ENCODE measurements at regions not wholly inside any gene's neighbourhood (a gene's known extent, or its start where the extent isn't known, plus 50 kb on each side); places are given as distances from the start of the nearest gene placed in this dataset.

- TF ChIP-seq MYC (IDR thresholded peaks at IDR 0.05; ENCODE audit: low read depth, low read length) = no peak
- no peak for TF ChIP-seq POLR2A (IDR thresholded peaks at IDR 0.05; ENCODE audit: extremely low read depth, insufficient read length)
- TF ChIP-seq CTCF (IDR thresholded peaks at IDR 0.05; ENCODE audit: low read depth, low read length) = no peak
- TF ChIP-seq, protein P1, sequence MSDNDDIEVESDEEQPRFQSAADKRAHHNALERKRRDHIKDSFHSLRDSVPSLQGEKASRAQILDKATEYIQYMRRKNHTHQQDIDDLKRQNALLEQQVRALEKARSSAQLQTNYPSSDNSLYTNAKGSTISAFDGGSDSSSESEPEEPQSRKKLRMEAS (IDR thresholded peaks at IDR 0.05; ENCODE audit: low read depth, low read length) = no peak
- peak; percentile 8 for DNase-seq (ENCODE audit: low read depth)
- no peak overlapping the region for H3K4me3 ChIP-seq (ENCODE audit: low read depth, low read length)
Observed at GRCh38 chr18:31241900-31242409, 76.0 kb upstream of the DSG1 start.

GRCh38 chr18:31243740-31244512, 74.0 kb upstream of the DSG1 start:
- no peak overlapping the region for H3K4me3 ChIP-seq (ENCODE audit: low read depth, low read length)
- TF ChIP-seq CTCF (IDR thresholded peaks at IDR 0.05; ENCODE audit: low read depth, low read length) (no peak), MYC (IDR thresholded peaks at IDR 0.05; ENCODE audit: low read depth, low read length) (no peak), POLR2A (IDR thresholded peaks at IDR 0.05; ENCODE audit: extremely low read depth, insufficient read length) (no peak)
- TF ChIP-seq, protein P1 (IDR thresholded peaks at IDR 0.05; ENCODE audit: low read depth, low read length) = no peak
- DNase-seq (ENCODE audit: low read depth) = no peak

- DNase-seq (ENCODE audit: low read depth) = no peak
- no peak overlapping the region for H3K4me3 ChIP-seq (ENCODE audit: low read depth, low read length)
- TF ChIP-seq, protein P1 (IDR thresholded peaks at IDR 0.05; ENCODE audit: low read depth, low read length) = no peak
- TF ChIP-seq POLR2A (IDR thresholded peaks at IDR 0.05; ENCODE audit: extremely low read depth, insufficient read length) = no peak
- no peak for TF ChIP-seq MYC (IDR thresholded peaks at IDR 0.05; ENCODE audit: low read depth, low read length)
- no peak for TF ChIP-seq CTCF (IDR thresholded peaks at IDR 0.05; ENCODE audit: low read depth, low read length)
Observed at GRCh38 chr18:31244771-31245394, 73.1 kb upstream of the DSG1 start.

- H3K4me3 ChIP-seq (ENCODE audit: low read depth, low read length) = no peak overlapping the region
- no peak for DNase-seq (ENCODE audit: low read depth)
- TF ChIP-seq POLR2A (IDR thresholded peaks at IDR 0.05; ENCODE audit: extremely low read depth, insufficient read length) (no peak), MYC (IDR thresholded peaks at IDR 0.05; ENCODE audit: low read depth, low read length) (no peak), CTCF (IDR thresholded peaks at IDR 0.05; ENCODE audit: low read depth, low read length) (no peak)
- TF ChIP-seq, protein P1 (IDR thresholded peaks at IDR 0.05; ENCODE audit: low read depth, low read length) = no peak
Observed at GRCh38 chr18:31245820-31246219, 72.1 kb upstream of the DSG1 start.

DNA sequence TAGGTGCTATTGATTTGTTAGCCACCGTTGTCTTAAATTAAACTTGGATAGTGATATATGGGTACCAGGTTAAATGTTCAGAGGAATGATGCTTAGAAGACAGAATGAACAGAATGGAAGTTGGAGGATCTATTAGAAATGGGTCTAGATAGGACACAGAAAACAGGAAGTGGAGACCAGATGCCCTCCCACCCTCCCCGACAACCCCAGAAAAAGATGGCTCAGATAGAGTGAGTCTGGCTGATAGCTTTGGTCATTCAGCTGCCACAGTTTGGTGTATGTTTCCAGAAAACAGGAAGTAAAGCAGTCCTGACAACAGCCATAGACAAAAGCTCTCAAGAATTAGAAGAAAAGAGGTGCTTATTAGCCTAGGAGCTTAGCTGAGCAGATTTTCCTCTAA, 71.5 kb upstream of the DSG1 start:
- DNase-seq (ENCODE audit: low read depth) = peak; percentile 72
- no peak for TF ChIP-seq CTCF (IDR thresholded peaks at IDR 0.05; ENCODE audit: low read depth, low read length)
- TF ChIP-seq, protein P1 (IDR thresholded peaks at IDR 0.05; ENCODE audit: low read depth, low read length) = no peak
- TF ChIP-seq MYC (IDR thresholded peaks at IDR 0.05; ENCODE audit: low read depth, low read length) = no peak
- TF ChIP-seq POLR2A (IDR thresholded peaks at IDR 0.05; ENCODE audit: extremely low read depth, insufficient read length) = no peak

More for the DNA sequence above, 71.5 kb upstream of the DSG1 start:
- H3K4me3 ChIP-seq (ENCODE audit: low read depth, low read length) = no peak overlapping the region
